GM18870 (cell line): ENCODE measurements at regions not wholly inside any gene's neighbourhood (a gene's known extent, or its start where the extent isn't known, plus 50 kb on each side); places are given as distances from the start of the nearest gene placed in this dataset.
"Not testable (repeated sequence)": the region's sequence is repeated elsewhere in the genome, so short reads cannot be mapped to it uniquely, and the experiment has no call there.

Experiments
- ATAC-seq: cut with Tn5 transposase; IDR thresholded peaks from one replicate; pipeline ENCODE4 v1.9.1; 2021; ENCODE audit warnings: moderate library complexity; ENCODE audit not compliant: unreplicated experiment

- ATAC-seq = no peak
These were observed 60.1 kb upstream of the FAM171A1 start for GRCh38 chr10:15430969-15431771.

GRCh38 chr10:15428681-15429080 is 57.6 kb upstream of the FAM171A1 start:
- no peak for ATAC-seq

GRCh38 chr10:15427843-15428414 is 56.8 kb upstream of the FAM171A1 start:
- ATAC-seq = no peak

GRCh38 chr10:15426558-15426957 is 55.5 kb upstream of the FAM171A1 start:
- ATAC-seq = no peak

GRCh38 chr10:15426115-15426514 is 55.0 kb upstream of the FAM171A1 start:
- no peak for ATAC-seq

GRCh38 chr10:15421875-15422274 is 50.8 kb upstream of the FAM171A1 start:
- ATAC-seq = not testable (repeated sequence)
